ENCODE measurements at regions not wholly inside any gene's neighbourhood (a gene's known extent, or its start where the extent isn't known, plus 50 kb on each side); places are given as distances from the start of the nearest gene placed in this dataset.

- TF ChIP-seq GABPA (IDR thresholded peaks at IDR 0.05; ENCODE audit: borderline replicate concordance, insufficient read depth, low read length) (no peak), BCL11A (IDR thresholded peaks at IDR 0.05; ENCODE audit: low read depth in 2 of 2, low read length in 2 of 2) (no peak), JUND (IDR thresholded peaks at IDR 0.05; ENCODE audit: low read length) (no peak), SP1 (IDR thresholded peaks at IDR 0.05; ENCODE audit: low read depth, low read length) (no peak), FOSL1 (IDR thresholded peaks at IDR 0.05; ENCODE audit: insufficient read depth, low read depth, low read length) (no peak), CEBPB (IDR thresholded peaks at IDR 0.05; ENCODE audit: low read depth, low read length) (no peak), POLR2A (IDR thresholded peaks at IDR 0.05; ENCODE audit: control extremely low read depth in 1 of 2, low read depth in 2 of 2, low read length in 2 of 2) (no peak), TBP (IDR thresholded peaks at IDR 0.05; ENCODE audit: low read depth, low read length) (no peak), USF2 (IDR thresholded peaks at IDR 0.05; ENCODE audit: low read length) (no peak), SP2 (IDR thresholded peaks at IDR 0.05; ENCODE audit: low read length) (no peak), CHD2 (IDR thresholded peaks at IDR 0.05; ENCODE audit: low read length) (no peak), TEAD4 (IDR thresholded peaks at IDR 0.05; ENCODE audit: low read depth, low read length) (no peak), POU5F1 (IDR thresholded peaks at IDR 0.05; ENCODE audit: low read depth, low read length) (no peak)
- TF ChIP-seq, protein P1, sequence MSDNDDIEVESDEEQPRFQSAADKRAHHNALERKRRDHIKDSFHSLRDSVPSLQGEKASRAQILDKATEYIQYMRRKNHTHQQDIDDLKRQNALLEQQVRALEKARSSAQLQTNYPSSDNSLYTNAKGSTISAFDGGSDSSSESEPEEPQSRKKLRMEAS (IDR thresholded peaks at IDR 0.05): no peak
These were observed 69.0 kb upstream of the ASAP2 start for GRCh38 chr2:9137379-9138150.

All from H1 (cell line).